Prostate gland (tissue), 2 donors: ENCODE measurements at regions not wholly inside any gene's neighbourhood (a gene's known extent, or its start where the extent isn't known, plus 50 kb on each side); places are given as distances from the start of the nearest gene placed in this dataset.

Experiments used
- DNase-seq: peaks from one replicate; pipeline ENCODE4 v3.0.0-alpha.2; 2019; ENCODE audit warnings: low spot score
- H3K27ac ChIP-seq, 2 donors: fragments of 200-600 bp; sonication (generic); 2 replicates each; pipeline ENCODE4 v1.5.1; 2017 to 2019
- H3K27me3 ChIP-seq: fragments of 200-600 bp; sonication (generic); replicated peaks from 2 replicates; pipeline ENCODE4 v1.5.1; 2019; ENCODE audit not compliant: insufficient read depth
- H3K36me3 ChIP-seq, 2 donors: fragments of 200-600 bp; sonication (generic); 1 replicate in 1 of 2; 2 replicates in 1 of 2; pipeline versions ENCODE4 v1.5.1 to v1.8.1; 2017 to 2019
- H3K4me1 ChIP-seq: fragments of 200-600 bp; sonication (generic); replicated peaks from 2 replicates; pipeline ENCODE4 v1.5.1; 2019
- H3K4me3 ChIP-seq, 2 donors: fragments of 200-600 bp; sonication (generic); 2 replicates each; pipeline ENCODE4 v1.5.1; 2017 to 2019
- H3K9me3 ChIP-seq: fragments of 200-600 bp; sonication (generic); 2 replicates; pipeline ENCODE4 v1.5.1; 2017
- POLR2A ChIP-seq: fragments of 450-650 bp; IDR thresholded peaks from one replicate; pipeline ENCODE4 v1.6.1; 2016; ENCODE audit warnings: antibody characterized with exemption, mild to moderate bottlenecking
- POLR2AphosphoS5 ChIP-seq: sonication (generic); formaldehyde crosslinking; IDR thresholded peaks from one replicate; pipeline ENCODE4 v1.6.1; 2017; ENCODE audit warnings: antibody characterized with exemption
- WGBS: methylation state at CpG from one replicate; pipeline ENCODE4 v1.1.5; 2018; 5-methylcytosine and 5-hydroxymethylcytosine counted together
- intact Hi-C: fragments of 100-400 bp; cut with DNase I; formaldehyde crosslinking; loops from one replicate; pipeline ENCODE4 v1.14.2; 2022
- TF ChIP-seq, protein P1 (sequence below), 4 experiments: fragments of 200-600 bp in 2 of 4; fragments of 450-650 bp in 2 of 4; sonication (generic) in 2 of 4; IDR thresholded peaks; 1 replicate in 3 of 4; 2 replicates in 1 of 4; pipeline ENCODE4 v1.5.1; 2016 to 2019; ENCODE audit warnings: antibody characterized with exemption in 4 of 4, mild to moderate bottlenecking in 2 of 4, moderate library complexity in 2 of 4

DNA sequence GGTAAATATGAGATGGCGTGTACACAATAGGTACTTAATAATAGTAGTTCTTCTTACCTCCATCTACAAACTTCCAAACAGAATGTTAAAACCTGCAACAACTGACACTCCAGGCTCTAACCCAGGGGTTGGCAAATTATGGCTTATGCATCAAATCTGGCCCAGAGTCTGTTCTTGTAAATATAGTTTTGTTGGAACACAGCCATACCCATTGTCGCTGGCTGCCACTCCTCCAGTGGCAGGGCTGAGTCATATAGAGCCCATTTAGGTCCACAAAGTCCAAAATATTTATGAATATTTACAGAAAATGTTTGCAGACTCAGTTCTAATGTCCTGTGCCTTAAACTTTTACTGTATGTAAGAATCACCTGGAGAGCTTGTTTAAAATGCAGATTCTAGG, 69.9 kb upstream of the BTBD3 start:
- intact Hi-C loops, result no loop called here
- no peak overlapping the region for H3K27ac ChIP-seq
- H3K4me1 ChIP-seq, result no peaks in the 10 kb centered on the region
- H3K9me3 ChIP-seq, result no peaks in the 10 kb centered on the region
- no peaks in the 10 kb centered on the region for H3K27me3 ChIP-seq
- TF ChIP-seq, protein P1, sequence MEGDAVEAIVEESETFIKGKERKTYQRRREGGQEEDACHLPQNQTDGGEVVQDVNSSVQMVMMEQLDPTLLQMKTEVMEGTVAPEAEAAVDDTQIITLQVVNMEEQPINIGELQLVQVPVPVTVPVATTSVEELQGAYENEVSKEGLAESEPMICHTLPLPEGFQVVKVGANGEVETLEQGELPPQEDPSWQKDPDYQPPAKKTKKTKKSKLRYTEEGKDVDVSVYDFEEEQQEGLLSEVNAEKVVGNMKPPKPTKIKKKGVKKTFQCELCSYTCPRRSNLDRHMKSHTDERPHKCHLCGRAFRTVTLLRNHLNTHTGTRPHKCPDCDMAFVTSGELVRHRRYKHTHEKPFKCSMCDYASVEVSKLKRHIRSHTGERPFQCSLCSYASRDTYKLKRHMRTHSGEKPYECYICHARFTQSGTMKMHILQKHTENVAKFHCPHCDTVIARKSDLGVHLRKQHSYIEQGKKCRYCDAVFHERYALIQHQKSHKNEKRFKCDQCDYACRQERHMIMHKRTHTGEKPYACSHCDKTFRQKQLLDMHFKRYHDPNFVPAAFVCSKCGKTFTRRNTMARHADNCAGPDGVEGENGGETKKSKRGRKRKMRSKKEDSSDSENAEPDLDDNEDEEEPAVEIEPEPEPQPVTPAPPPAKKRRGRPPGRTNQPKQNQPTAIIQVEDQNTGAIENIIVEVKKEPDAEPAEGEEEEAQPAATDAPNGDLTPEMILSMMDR (IDR thresholded peaks at IDR 0.05), result no peak
- no peaks in the 10 kb centered on the region for H3K36me3 ChIP-seq
- DNase-seq, result no peak
- no peak overlapping the region for H3K4me3 ChIP-seq
- WGBS, result 66% methylated on average over 2 of the region's 2 CpGs

DNA sequence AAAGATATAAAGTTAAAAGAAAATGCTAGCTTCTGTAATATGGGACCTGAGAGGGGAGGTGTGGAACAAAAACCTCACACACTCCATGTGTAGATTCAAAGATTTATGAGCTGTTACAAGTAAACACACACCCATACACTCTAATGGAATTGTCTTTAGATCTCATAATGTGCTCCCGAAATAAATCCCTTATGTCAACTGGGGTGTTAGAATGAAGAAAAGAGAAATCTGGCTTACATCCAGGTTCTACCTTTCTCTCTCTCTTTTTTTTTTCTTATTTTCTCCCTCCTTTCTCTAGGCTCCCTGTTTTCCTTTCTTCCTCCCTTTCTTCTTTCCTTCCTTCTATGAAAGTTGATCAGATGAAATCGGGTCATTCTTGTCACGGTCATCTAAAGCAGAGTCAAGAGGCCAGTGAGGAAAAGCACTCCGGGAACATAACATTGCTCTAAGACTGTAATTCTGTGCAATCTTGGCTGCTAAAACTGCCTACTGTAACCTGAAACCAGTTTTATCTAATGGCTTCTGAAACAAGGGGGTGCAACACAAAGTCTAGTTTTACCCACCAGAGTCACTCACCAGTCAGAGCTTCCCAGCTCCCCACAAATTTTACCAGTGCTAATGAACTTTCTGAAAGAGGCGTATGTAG, 68.3 kb upstream of the BTBD3 start:
- no peak for DNase-seq
- intact Hi-C loops, result no loop called here
- H3K27ac ChIP-seq, result no peak overlapping the region
- H3K4me3 ChIP-seq, result no peak overlapping the region
- no peaks in the 10 kb centered on the region for H3K9me3 ChIP-seq
- H3K27me3 ChIP-seq, result no peaks in the 10 kb centered on the region
- TF ChIP-seq, protein P1 (IDR thresholded peaks at IDR 0.05), result no peak
- TF ChIP-seq POLR2A (no peak), POLR2AphosphoS5 (no peak)
- H3K36me3 ChIP-seq, result no peaks in the 10 kb centered on the region
- H3K4me1 ChIP-seq, result no peaks in the 10 kb centered on the region
- 51% methylated on average over 5 of the region's 5 CpGs for WGBS

DNA sequence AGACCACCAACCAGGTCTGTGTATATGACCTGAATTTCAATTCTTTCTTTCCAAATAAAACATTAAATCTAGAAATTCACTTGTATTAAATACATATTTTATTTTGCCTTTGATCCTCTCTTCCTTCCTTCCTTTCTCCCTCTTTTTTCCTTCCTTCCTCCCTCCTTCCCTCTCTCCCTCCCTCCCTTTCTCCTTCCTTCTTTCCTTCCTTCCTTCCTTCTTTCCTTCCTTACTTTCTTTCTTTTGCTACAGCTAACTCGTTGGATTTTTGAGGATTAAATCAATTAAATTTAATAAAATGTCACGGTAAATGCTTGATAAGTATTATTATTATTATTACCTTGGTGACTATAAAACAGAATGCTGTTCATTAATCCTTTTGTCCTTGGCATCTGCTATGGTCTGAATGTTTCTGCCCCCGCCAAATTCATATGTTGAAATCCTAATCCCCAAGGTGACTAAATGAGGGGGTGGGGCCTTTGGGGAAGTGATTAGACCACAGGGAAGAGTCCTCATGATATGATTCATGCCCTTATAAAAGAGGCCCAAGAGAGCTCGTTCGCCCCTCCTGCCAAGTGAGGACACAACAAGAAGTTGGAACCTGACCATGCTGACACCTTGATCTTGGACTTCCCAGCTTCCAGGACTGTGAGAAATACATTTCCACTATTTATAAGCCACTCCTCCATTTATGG, 67.6 kb upstream of the BTBD3 start:
- no peak for DNase-seq
- WGBS, result 87% methylated on average over 5 of the region's 5 CpGs
- Histone ChIP-seq H3K27ac (no peak overlapping the region), H3K4me3 (no peak overlapping the region), H3K36me3 (no peaks in the 10 kb centered on the region), H3K4me1 (no peaks in the 10 kb centered on the region), H3K9me3 (no peaks in the 10 kb centered on the region), H3K27me3 (no peaks in the 10 kb centered on the region)
- TF ChIP-seq POLR2A, result no peak
- intact Hi-C loops, result no loop called here

DNA sequence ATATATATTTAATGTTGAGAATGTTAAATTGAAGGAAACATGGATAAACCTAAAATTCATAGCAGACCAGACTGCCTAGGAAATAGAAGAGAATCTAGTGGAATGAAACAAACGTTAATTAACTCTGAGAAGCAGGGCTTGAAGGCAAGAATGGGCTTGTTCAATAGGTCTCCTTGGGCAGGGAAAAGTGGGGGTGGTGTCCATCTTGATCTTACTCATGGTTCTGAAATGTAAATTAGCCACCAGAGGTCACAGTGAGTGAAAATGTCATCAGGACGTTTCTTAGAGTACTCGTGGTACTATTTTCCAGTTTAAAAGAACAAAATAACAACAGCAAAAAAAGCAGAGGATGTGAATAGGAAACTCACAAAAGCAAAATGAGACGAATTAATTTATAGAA, 66.8 kb upstream of the BTBD3 start:
- no peaks in the 10 kb centered on the region for H3K4me1 ChIP-seq
- no peaks in the 10 kb centered on the region for H3K36me3 ChIP-seq
- TF ChIP-seq, protein P1 (IDR thresholded peaks at IDR 0.05), result no peak
- TF ChIP-seq POLR2A (no peak), POLR2AphosphoS5 (no peak)
- intact Hi-C loops, result no loop called here
- no peak overlapping the region for H3K27ac ChIP-seq
- 39% methylated on average over 4 of the region's 4 CpGs for WGBS
- no peak for DNase-seq
- H3K4me3 ChIP-seq, result no peak overlapping the region
- H3K27me3 ChIP-seq, result no peaks in the 10 kb centered on the region
- H3K9me3 ChIP-seq, result no peaks in the 10 kb centered on the region

DNA sequence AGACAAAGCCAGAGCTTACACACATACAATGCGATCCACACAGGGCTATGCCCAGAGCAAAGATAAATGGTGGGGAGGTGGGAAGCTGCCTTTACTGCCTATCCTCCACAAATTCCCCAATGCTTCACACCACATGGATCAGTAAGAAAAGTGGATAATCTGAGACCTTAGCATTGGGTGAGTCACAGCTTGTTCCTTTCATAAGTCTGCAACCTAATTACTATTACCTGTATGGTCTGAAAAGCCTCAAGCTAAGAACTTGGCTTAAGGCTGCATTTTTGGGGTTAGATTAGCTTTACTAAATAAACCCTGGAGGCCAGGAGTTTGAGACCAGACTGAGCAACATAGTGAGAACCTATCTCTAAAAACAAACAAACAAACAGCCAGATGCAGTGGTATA, 66.0 kb upstream of the BTBD3 start:
- no peaks in the 10 kb centered on the region for H3K36me3 ChIP-seq
- no peaks in the 10 kb centered on the region for H3K27me3 ChIP-seq
- H3K4me1 ChIP-seq, result no peaks in the 10 kb centered on the region
- no peak for TF ChIP-seq POLR2AphosphoS5
- no peak for TF ChIP-seq POLR2A
- TF ChIP-seq, protein P1 (IDR thresholded peaks at IDR 0.05), result no peak
- no peak overlapping the region for H3K27ac ChIP-seq
- no peak overlapping the region for H3K4me3 ChIP-seq
- intact Hi-C loops, result no loop called here
- H3K9me3 ChIP-seq, result no peaks in the 10 kb centered on the region
- DNase-seq, result no peak
- 93% methylated on average over 1 of the region's 1 CpG for WGBS
